ENCODE measurements at regions not wholly inside any gene's neighbourhood (a gene's known extent, or its start where the extent isn't known, plus 50 kb on each side); places are given as distances from the start of the nearest gene placed in this dataset.

- no peak for DNase-seq
Observed at GRCh38 chr5:2602451-2603271, 148.8 kb downstream of the IRX2 start.

- DNase-seq, result no peak
Observed at GRCh38 chr5:2598503-2598902, 153.0 kb downstream of the IRX2 start.

GRCh38 chr5:2594701-2595100, 156.8 kb downstream of the IRX2 start:
- no peak for DNase-seq

- no peak for DNase-seq
Observed at GRCh38 chr5:2592766-2593165, 158.7 kb downstream of the IRX2 start.

GRCh38 chr5:2591777-2592453, 159.6 kb downstream of the IRX2 start:
- DNase-seq, result peak in 1 of 3 experiments; percentile 21

- DNase-seq, result peak in 1 of 3 experiments; percentile 64
Observed at GRCh38 chr5:2588850-2589501, 162.5 kb downstream of the IRX2 start.

GRCh38 chr5:2587189-2588031, 164.1 kb downstream of the IRX2 start:
- no peak for DNase-seq

GRCh38 chr5:2586016-2586715, 165.3 kb downstream of the IRX2 start:
- no peak for DNase-seq

- no peak for DNase-seq
Observed at GRCh38 chr5:2584579-2585269, 166.8 kb downstream of the IRX2 start.

- no peak for DNase-seq
Observed at GRCh38 chr5:2582507-2582906, 169.0 kb downstream of the IRX2 start.

- no peak for DNase-seq
Observed at GRCh38 chr5:2582106-2582505, 169.4 kb downstream of the IRX2 start.

- no peak for DNase-seq
Observed at GRCh38 chr5:2581418-2581817, 170.1 kb downstream of the IRX2 start.

GRCh38 chr5:2579126-2579525, 172.4 kb downstream of the IRX2 start:
- peak in 1 of 3 experiments; percentile 14 for DNase-seq

- no peak for DNase-seq
Observed at GRCh38 chr5:2577312-2578036, 174.0 kb downstream of the IRX2 start.

- DNase-seq, result no peak
Observed at GRCh38 chr5:2576823-2577222, 174.7 kb downstream of the IRX2 start.

GRCh38 chr5:2575871-2576270, 175.6 kb downstream of the IRX2 start:
- no peak for DNase-seq

GRCh38 chr5:2575292-2575691, 176.2 kb downstream of the IRX2 start:
- DNase-seq, result no peak

- DNase-seq, result no peak
Observed at GRCh38 chr5:2574155-2574554, 177.3 kb downstream of the IRX2 start.

GRCh38 chr5:2570586-2570985, 180.9 kb downstream of the IRX2 start:
- no peak for DNase-seq

- no peak for DNase-seq
Observed at GRCh38 chr5:2569774-2570542, 181.5 kb downstream of the IRX2 start.

Data from NCI-H1417 (cell line).